ENCODE measurements at regions not wholly inside any gene's neighbourhood (a gene's known extent, or its start where the extent isn't known, plus 50 kb on each side); places are given as distances from the start of the nearest gene placed in this dataset.

GRCh38 chr5:108523360-108523759 is 141.5 kb upstream of the FBXL17 start:
- H3K27ac ChIP-seq = no peak overlapping the region
- no peak for TF ChIP-seq CTCF (IDR thresholded peaks at IDR 0.05)

DNA sequence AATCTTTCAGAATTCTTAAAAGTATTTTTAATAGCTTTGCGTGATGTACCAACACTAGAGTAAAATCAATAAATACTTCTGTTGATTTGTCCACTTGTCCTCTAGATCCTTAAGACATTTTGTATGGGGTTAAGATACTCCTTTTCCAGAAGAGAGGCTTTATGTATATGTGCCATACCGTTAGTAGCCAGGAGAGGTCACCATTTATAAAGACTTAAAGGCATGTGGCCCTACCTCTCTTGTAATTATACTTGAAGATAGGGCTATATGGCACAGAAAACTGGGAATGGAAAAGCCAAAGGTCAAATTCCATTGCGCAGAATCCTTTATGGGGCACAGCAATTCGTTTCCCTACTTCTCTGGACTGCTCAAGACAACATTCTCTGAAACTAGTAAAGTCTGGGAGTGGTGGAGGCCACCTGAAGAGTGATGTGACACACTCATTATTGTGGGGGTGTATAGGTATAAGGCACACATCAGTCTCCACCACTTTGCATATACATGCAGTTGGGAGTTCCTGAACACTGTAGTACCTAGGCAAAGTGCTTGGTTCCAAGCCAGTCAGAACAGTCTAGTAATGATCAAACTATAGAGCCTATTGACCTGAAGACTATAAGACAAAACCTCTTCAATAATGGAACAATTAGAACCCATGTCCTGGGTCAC is 140.1 kb upstream of the FBXL17 start:
- no peak for DNase-seq (ENCODE audit: low spot score)
- no peak overlapping the region for H3K27ac ChIP-seq
- TF ChIP-seq CTCF (IDR thresholded peaks at IDR 0.05) = no peak

More at GRCh38 chr5:108523360-108523759, 141.5 kb upstream of the FBXL17 start:
- H3K4me3 ChIP-seq = no peak overlapping the region
- no peak for DNase-seq (ENCODE audit: low spot score)

GRCh38 chr5:108521011-108521700 is 139.3 kb upstream of the FBXL17 start:
- no peak overlapping the region for H3K4me3 ChIP-seq
- no peak for DNase-seq (ENCODE audit: low spot score)
- TF ChIP-seq CTCF (IDR thresholded peaks at IDR 0.05) = no peak
- H3K27ac ChIP-seq = no peak overlapping the region

More for the DNA sequence above, 140.1 kb upstream of the FBXL17 start:
- H3K4me3 ChIP-seq = no peak overlapping the region

DNA sequence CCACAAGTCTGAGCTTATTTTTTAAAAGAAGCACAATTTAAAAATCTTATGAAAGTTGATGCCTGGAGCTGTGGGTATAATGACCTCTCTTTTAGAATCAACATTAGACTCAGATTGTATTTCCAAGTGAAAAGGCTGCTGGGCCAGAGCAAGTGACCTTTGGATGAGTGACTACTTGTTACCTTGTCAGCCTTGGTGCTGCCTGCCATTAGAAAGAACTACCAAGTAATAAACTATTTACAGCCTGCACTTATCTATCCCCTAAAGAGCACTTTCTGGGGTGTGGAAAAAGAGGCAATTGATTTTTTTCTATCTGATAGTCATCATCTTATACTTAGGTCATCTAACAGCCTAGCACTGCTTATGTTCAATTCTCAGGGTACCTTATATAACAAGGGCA is 134.9 kb upstream of the FBXL17 start:
- DNase-seq (ENCODE audit: low spot score) = no peak
- H3K4me3 ChIP-seq = no peak overlapping the region
- no peak for TF ChIP-seq CTCF (IDR thresholded peaks at IDR 0.05)
- H3K27ac ChIP-seq = no peak overlapping the region

GRCh38 chr5:108515517-108516105 is 133.7 kb upstream of the FBXL17 start:
- DNase-seq (ENCODE audit: low spot score) = no peak

DNA sequence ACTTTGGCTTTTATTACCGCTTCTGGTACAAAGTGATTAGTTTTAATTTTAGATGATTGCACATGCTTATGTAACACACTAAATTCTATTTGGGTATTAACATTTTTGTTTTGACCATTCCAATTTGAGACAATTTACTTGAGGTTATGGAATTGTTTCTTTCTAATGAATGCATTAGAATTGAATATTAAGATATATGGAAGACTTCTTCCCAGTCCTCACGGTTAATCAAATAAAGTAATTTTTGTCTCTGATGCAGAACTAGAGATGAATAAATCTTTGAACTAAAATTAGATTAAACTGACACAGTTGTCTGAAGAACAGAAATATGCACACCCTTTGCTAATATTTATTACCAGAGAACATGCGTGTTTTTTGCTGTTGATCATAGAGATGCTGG is 127.1 kb upstream of the FBXL17 start:
- Histone ChIP-seq H3K4me3 (no peak overlapping the region), H3K27ac (no peak overlapping the region)
- no peak for TF ChIP-seq CTCF (IDR thresholded peaks at IDR 0.05)
- no peak for DNase-seq (ENCODE audit: low spot score)

More at GRCh38 chr5:108515517-108516105, 133.7 kb upstream of the FBXL17 start:
- no peak overlapping the region for H3K27ac ChIP-seq
- no peak overlapping the region for H3K4me3 ChIP-seq
- no peak for TF ChIP-seq CTCF (IDR thresholded peaks at IDR 0.05)
